ENCODE measurements at regions not wholly inside any gene's neighbourhood (a gene's known extent, or its start where the extent isn't known, plus 50 kb on each side); places are given as distances from the start of the nearest gene placed in this dataset.

- TF ChIP-seq POU6F1 (CRISPR knock-in tag; IDR thresholded peaks at IDR 0.05; ENCODE audit: borderline replicate concordance, low read depth) (no peak), SNAI2 (CRISPR knock-in tag; IDR thresholded peaks at IDR 0.05) (no peak), ZC3H10 (CRISPR knock-in tag; IDR thresholded peaks at IDR 0.05) (no peak), CSDC2 (CRISPR knock-in tag; IDR thresholded peaks at IDR 0.05) (no peak), TOX (CRISPR knock-in tag; IDR thresholded peaks at IDR 0.05; ENCODE audit: borderline replicate concordance) (no peak)
Measured at GRCh38 chr15:96124436-96124835, 206.1 kb upstream of the NR2F2 start (continued).

- no peak for TF ChIP-seq ZNF8 (CRISPR knock-in tag; IDR thresholded peaks at IDR 0.05)
- TF ChIP-seq TCF4 (CRISPR knock-in tag; IDR thresholded peaks at IDR 0.05; ENCODE audit: borderline replicate concordance) = no peak
- no peak for TF ChIP-seq ESRRG (CRISPR knock-in tag; IDR thresholded peaks at IDR 0.05)
- no peak for TF ChIP-seq SNAI2 (CRISPR knock-in tag; IDR thresholded peaks at IDR 0.05)
- no peak for TF ChIP-seq ZC3H10 (CRISPR knock-in tag; IDR thresholded peaks at IDR 0.05)
- no peak for TF ChIP-seq ZNF70 (CRISPR knock-in tag; IDR thresholded peaks at IDR 0.05)
- no peak for TF ChIP-seq CREB5 (CRISPR knock-in tag; IDR thresholded peaks at IDR 0.05; ENCODE audit: low read depth)
- TF ChIP-seq TOX (CRISPR knock-in tag; IDR thresholded peaks at IDR 0.05; ENCODE audit: borderline replicate concordance) = no peak
- no peak for TF ChIP-seq PPARA (CRISPR knock-in tag; IDR thresholded peaks at IDR 0.05; ENCODE audit: borderline replicate concordance)
- no peak for TF ChIP-seq ISL1 (CRISPR knock-in tag; IDR thresholded peaks at IDR 0.05)
- no peak for TF ChIP-seq BACH2 (CRISPR knock-in tag; IDR thresholded peaks at IDR 0.05; ENCODE audit: borderline replicate concordance)
- no peak for ATAC-seq
Measured at GRCh38 chr15:96125721-96126415, 204.6 kb upstream of the NR2F2 start.

GRCh38 chr15:96126859-96127258 is 203.6 kb upstream of the NR2F2 start:
- TF ChIP-seq BACH2 (CRISPR knock-in tag; IDR thresholded peaks at IDR 0.05; ENCODE audit: borderline replicate concordance) (no peak), ARNTL (CRISPR knock-in tag; IDR thresholded peaks at IDR 0.05; ENCODE audit: borderline replicate concordance, low read depth) (no peak), GLIS3 (CRISPR knock-in tag; IDR thresholded peaks at IDR 0.05) (no peak), RARB (CRISPR knock-in tag; IDR thresholded peaks at IDR 0.05) (no peak), ESRRG (CRISPR knock-in tag; IDR thresholded peaks at IDR 0.05) (no peak), CSDC2 (CRISPR knock-in tag; IDR thresholded peaks at IDR 0.05) (no peak), TCF4 (CRISPR knock-in tag; IDR thresholded peaks at IDR 0.05; ENCODE audit: borderline replicate concordance) (no peak), TSHZ2 (CRISPR knock-in tag; IDR thresholded peaks at IDR 0.05) (no peak), SNAI2 (CRISPR knock-in tag; IDR thresholded peaks at IDR 0.05) (no peak), PATZ1 (CRISPR knock-in tag; IDR thresholded peaks at IDR 0.05; ENCODE audit: borderline replicate concordance) (no peak), ISL1 (CRISPR knock-in tag; IDR thresholded peaks at IDR 0.05) (no peak), OSR1 (CRISPR knock-in tag; IDR thresholded peaks at IDR 0.05) (no peak), CSRNP3 (CRISPR knock-in tag; IDR thresholded peaks at IDR 0.05) (no peak), ZFP3 (CRISPR knock-in tag; IDR thresholded peaks at IDR 0.05) (no peak), ZNF8 (CRISPR knock-in tag; IDR thresholded peaks at IDR 0.05) (no peak), POU6F1 (CRISPR knock-in tag; IDR thresholded peaks at IDR 0.05; ENCODE audit: borderline replicate concordance, low read depth) (no peak)
- ATAC-seq = no peak

Data from SK-N-SH treated with all-trans-retinoic acid at 6 μM for 48 hours (cell line).